Osteoblast (primary cell): ENCODE measurements at regions not wholly inside any gene's neighbourhood (a gene's known extent, or its start where the extent isn't known, plus 50 kb on each side); places are given as distances from the start of the nearest gene placed in this dataset.

Source experiments
- DNase-seq: peaks from one replicate; pipeline ENCODE4 v3.0.0; 2011; ENCODE audit warnings: low spot score, mixed read lengths; ENCODE audit not compliant: insufficient read length; ENCODE audit errors: missing footprints
- H2AFZ ChIP-seq: 2 replicates; pipeline ENCODE4 v1.6.0; 2011; ENCODE audit warnings: mild to moderate bottlenecking, low read length
- H3K27ac ChIP-seq: 2 replicates; pipeline ENCODE4 v1.5.1; 2011; ENCODE audit warnings: mild to moderate bottlenecking, low read depth, low read length, moderate library complexity
- H3K27me3 ChIP-seq: 2 replicates; pipeline ENCODE4 v1.6.0; 2012; ENCODE audit warnings: mild to moderate bottlenecking, control low read depth, inconsistent platforms, low read length, moderate library complexity; ENCODE audit not compliant: insufficient read depth
- H3K36me3 ChIP-seq: 2 replicates; pipeline ENCODE4 v1.5.1; 2011; ENCODE audit warnings: mild to moderate bottlenecking, low read length, control low read depth, moderate library complexity; ENCODE audit not compliant: insufficient read depth
- H3K4me1 ChIP-seq: 2 replicates; pipeline ENCODE4 v1.5.1; 2011; ENCODE audit warnings: mild to moderate bottlenecking, low read length, control low read depth, moderate library complexity; ENCODE audit not compliant: insufficient read depth
- H3K4me2 ChIP-seq: 2 replicates; pipeline ENCODE4 v1.6.0; 2011; ENCODE audit warnings: mild to moderate bottlenecking, low read length; ENCODE audit not compliant: insufficient read depth
- H3K4me3 ChIP-seq: fragments of 200-600 bp; sonication (generic); 3 replicates; pipeline ENCODE4 v1.5.1; 2012; ENCODE audit warnings: mild to moderate bottlenecking, low read length, inconsistent platforms; ENCODE audit not compliant: insufficient read depth
- H3K79me2 ChIP-seq: 2 replicates; pipeline ENCODE4 v1.6.0; 2012; ENCODE audit warnings: mild to moderate bottlenecking, low read length, control low read depth, inconsistent platforms; ENCODE audit not compliant: insufficient read depth
- H3K9me3 ChIP-seq: 2 replicates; pipeline ENCODE4 v1.5.1; 2011; ENCODE audit warnings: low read depth, low read length, control low read depth
- H4K20me1 ChIP-seq: 2 replicates; pipeline ENCODE4 v1.6.0; 2012; ENCODE audit warnings: mild to moderate bottlenecking, low read length, control low read depth; ENCODE audit not compliant: insufficient read depth
- CTCF ChIP-seq: IDR thresholded peaks from 2 replicates; pipeline ENCODE4 v1.5.1; 2011; ENCODE audit warnings: mild to moderate bottlenecking, low read depth, low read length, moderate library complexity; ENCODE audit errors: extremely low read depth

GRCh38 chr1:55569417-55569816 is 354.3 kb upstream of the USP24 start:
- Histone ChIP-seq H3K9me3 (no peaks in the 10 kb centered on the region), H2AFZ (no peak overlapping the region), H3K4me2 (no peak overlapping the region), H3K4me3 (no peak overlapping the region), H3K4me1 (peaks cover 29% of the 10 kb centered on the region), H4K20me1 (no peaks in the 10 kb centered on the region), H3K27ac (no peak overlapping the region), H3K27me3 (no peaks in the 10 kb centered on the region), H3K36me3 (no peaks in the 10 kb centered on the region), H3K79me2 (no peaks in the 10 kb centered on the region)
- no peak for TF ChIP-seq CTCF
- DNase-seq, result no peak

DNA sequence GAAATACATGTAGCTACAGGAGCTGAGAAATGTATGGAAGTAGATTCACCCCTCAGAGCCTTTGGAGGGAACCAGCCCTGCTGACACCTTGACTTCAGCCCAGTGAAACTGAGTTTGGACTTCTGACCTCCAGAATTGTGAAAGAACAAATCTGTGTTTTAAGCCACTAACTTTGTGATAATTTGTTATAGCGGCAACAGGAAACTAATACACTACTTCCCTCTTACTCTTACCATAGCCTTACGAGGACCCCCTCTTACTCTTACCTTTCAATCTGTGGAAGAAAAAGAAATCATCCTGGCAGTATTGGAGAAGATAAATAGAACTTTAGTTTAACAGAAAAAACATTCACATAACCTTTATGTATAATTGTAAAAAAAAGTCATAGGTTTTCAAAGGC is 353.6 kb upstream of the USP24 start:
- no peak for TF ChIP-seq CTCF
- no peak overlapping the region for H3K4me3 ChIP-seq

DNA sequence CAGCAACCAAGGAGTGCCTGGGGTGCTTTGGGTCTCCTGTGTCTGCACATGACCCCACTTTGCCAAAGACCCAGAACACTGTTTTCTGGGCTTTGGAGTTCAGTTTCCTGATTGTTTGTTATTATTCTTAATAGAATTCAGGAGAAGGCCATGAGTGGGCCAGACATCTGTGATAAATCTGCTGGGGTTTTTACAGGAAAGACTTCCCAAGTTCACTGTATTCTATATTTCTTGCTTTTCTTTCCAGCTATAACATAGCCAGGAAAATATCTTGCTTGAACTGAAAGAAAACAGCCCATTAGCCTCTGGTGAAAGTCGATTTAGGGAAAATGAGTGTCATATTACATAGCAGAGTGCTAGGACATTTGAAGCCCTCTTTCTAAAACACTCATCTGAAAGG is 345.1 kb upstream of the USP24 start:
- Histone ChIP-seq H3K9me3 (no peaks in the 10 kb centered on the region), H3K79me2 (no peaks in the 10 kb centered on the region), H2AFZ (peak overlapping the region; percentile 44), H3K4me1 (peaks cover 11% of the 10 kb centered on the region), H3K36me3 (no peaks in the 10 kb centered on the region), H3K4me3 (no peak overlapping the region), H3K4me2 (no peak overlapping the region), H3K27me3 (no peaks in the 10 kb centered on the region), H4K20me1 (no peaks in the 10 kb centered on the region), H3K27ac (no peak overlapping the region)
- no peak for TF ChIP-seq CTCF
- DNase-seq, result no peak

More for the DNA sequence above, 353.6 kb upstream of the USP24 start:
- H3K4me2 ChIP-seq, result no peak overlapping the region
- peaks cover 29% of the 10 kb centered on the region for H3K4me1 ChIP-seq
- H3K27me3 ChIP-seq, result no peaks in the 10 kb centered on the region
- no peaks in the 10 kb centered on the region for H3K9me3 ChIP-seq
- H3K36me3 ChIP-seq, result no peaks in the 10 kb centered on the region
- no peak for DNase-seq
- no peaks in the 10 kb centered on the region for H3K79me2 ChIP-seq
- H4K20me1 ChIP-seq, result no peaks in the 10 kb centered on the region
- no peak overlapping the region for H3K27ac ChIP-seq
- no peak overlapping the region for H2AFZ ChIP-seq

DNA sequence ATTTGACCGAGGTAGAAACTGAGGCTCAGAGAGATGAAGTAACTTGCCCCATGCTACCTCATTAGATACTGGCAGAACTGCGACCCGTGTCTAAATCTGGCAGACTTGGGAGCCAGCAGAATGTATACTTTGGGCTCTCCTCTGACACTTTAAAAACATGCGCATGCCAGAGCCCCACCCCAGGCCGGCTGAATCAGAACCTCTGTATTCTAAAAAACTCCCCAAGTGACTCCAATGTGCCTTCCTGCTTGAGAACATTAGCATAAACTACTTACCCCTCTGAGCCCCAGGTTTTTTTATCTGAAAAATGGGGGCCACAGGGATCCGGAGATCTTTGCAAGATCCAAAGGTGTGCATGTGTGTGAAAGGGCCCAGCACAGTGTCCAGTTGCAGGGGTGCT is 344.7 kb upstream of the USP24 start:
- no peak overlapping the region for H3K4me2 ChIP-seq
- no peaks in the 10 kb centered on the region for H4K20me1 ChIP-seq
- no peak overlapping the region for H3K4me3 ChIP-seq
- DNase-seq, result no peak
- H3K36me3 ChIP-seq, result no peaks in the 10 kb centered on the region
- peak overlapping the region; percentile 44 for H2AFZ ChIP-seq
- no peak overlapping the region for H3K27ac ChIP-seq
- H3K27me3 ChIP-seq, result no peaks in the 10 kb centered on the region
- H3K4me1 ChIP-seq, result peaks cover 11% of the 10 kb centered on the region
- no peak for TF ChIP-seq CTCF
- no peaks in the 10 kb centered on the region for H3K9me3 ChIP-seq
- H3K79me2 ChIP-seq, result no peaks in the 10 kb centered on the region
